DMS53 (cell line): ENCODE measurements at regions not wholly inside any gene's neighbourhood (a gene's known extent, or its start where the extent isn't known, plus 50 kb on each side); places are given as distances from the start of the nearest gene placed in this dataset.
A peak's percentile ranks its signal among the peaks of the same experiment; 100 is the strongest.

Experiments used
- DNase-seq: peaks from one replicate; lab custom pipeline; 2025; lab: John Stamatoyannopoulos, UW

GRCh38 chr7:25360451-25360850 lies 132.2 kb upstream of the NPVF start:
- peak; percentile 98 for DNase-seq

GRCh38 chr7:25361387-25361786 lies 133.1 kb upstream of the NPVF start:
- peak; percentile 41 for DNase-seq

- DNase-seq: peak; percentile 45
Measured at GRCh38 chr7:25361863-25362262, 133.6 kb upstream of the NPVF start.

GRCh38 chr7:25368599-25369201 lies 140.4 kb upstream of the NPVF start:
- no peak for DNase-seq

GRCh38 chr7:25369786-25370185 lies 141.5 kb upstream of the NPVF start:
- no peak for DNase-seq

GRCh38 chr7:25371972-25372371 lies 143.7 kb upstream of the NPVF start:
- no peak for DNase-seq

- peak; percentile 60 for DNase-seq
Measured at GRCh38 chr7:25375805-25376600, 147.7 kb upstream of the NPVF start.

- peak; percentile 47 for DNase-seq
Measured at GRCh38 chr7:25379351-25380300, 151.3 kb upstream of the NPVF start.

GRCh38 chr7:25381818-25382589 lies 153.7 kb upstream of the NPVF start:
- no peak for DNase-seq

GRCh38 chr7:25382869-25383268 lies 154.6 kb upstream of the NPVF start:
- no peak for DNase-seq

GRCh38 chr7:25383402-25383801 lies 155.1 kb upstream of the NPVF start:
- DNase-seq: no peak

- DNase-seq: no peak
Measured at GRCh38 chr7:25384788-25385505, 156.7 kb upstream of the NPVF start.

GRCh38 chr7:25385506-25386136 lies 157.3 kb upstream of the NPVF start:
- DNase-seq: no peak

GRCh38 chr7:25386311-25386744 lies 158.0 kb upstream of the NPVF start:
- DNase-seq: no peak

- DNase-seq: peak; percentile 58
Measured at GRCh38 chr7:25388681-25389080, 160.4 kb upstream of the NPVF start.

- DNase-seq: peak; percentile 86
Measured at GRCh38 chr7:25389489-25390106, 161.3 kb upstream of the NPVF start.

GRCh38 chr7:25391295-25391861 lies 163.1 kb upstream of the NPVF start:
- DNase-seq: peak; percentile 71

- DNase-seq: no peak
Measured at GRCh38 chr7:25391961-25392587, 163.8 kb upstream of the NPVF start.
